ENCODE measurements at regions not wholly inside any gene's neighbourhood (a gene's known extent, or its start where the extent isn't known, plus 50 kb on each side); places are given as distances from the start of the nearest gene placed in this dataset.

- no peak for TF ChIP-seq CTCF (IDR thresholded peaks at IDR 0.05)
- TF ChIP-seq POLR2AphosphoS5 (IDR thresholded peaks at IDR 0.05) = no peak
Measured at GRCh38 chr5:30850866-30851265, 342.6 kb upstream of the CDH6 start.

Data from prostate gland (tissue), 2 donors.